Left ventricle myocardium inferior (tissue), 1 donor: ENCODE measurements at regions not wholly inside any gene's neighbourhood (a gene's known extent, or its start where the extent isn't known, plus 50 kb on each side); places are given as distances from the start of the nearest gene placed in this dataset.

Source experiments
- DNase-seq: peaks from one replicate; pipeline ENCODE4 v3.0.0-alpha.2; 2020
- H3K27ac ChIP-seq: fragments of 200-600 bp; replicated peaks from 2 replicates; pipeline ENCODE4 v1.8.0; 2021
- H3K27me3 ChIP-seq: fragments of 200-600 bp; 2 replicates; pipeline ENCODE4 v1.8.0; 2021; ENCODE audit warnings: low read depth
- H3K36me3 ChIP-seq: fragments of 200-600 bp; 2 replicates; pipeline ENCODE4 v1.8.0; 2021
- H3K4me1 ChIP-seq: fragments of 200-600 bp; 2 replicates; pipeline ENCODE4 v1.8.0; 2021
- H3K4me3 ChIP-seq: fragments of 200-600 bp; 2 replicates; pipeline ENCODE4 v1.8.0; 2021; ENCODE audit warnings: mild to moderate bottlenecking, moderate library complexity
- H3K9me3 ChIP-seq: fragments of 200-600 bp; replicated peaks from 2 replicates; pipeline ENCODE4 v1.8.0; 2021
- intact Hi-C: fragments of 100-400 bp; cut with micrococcal nuclease; formaldehyde crosslinking; loops from one replicate; pipeline ENCODE4 v1.11.0; 2022
- TF ChIP-seq, protein P1 (sequence below): fragments of 200-600 bp; IDR thresholded peaks from 2 replicates; pipeline ENCODE4 v1.8.0; 2021; ENCODE audit warnings: antibody characterized with exemption, mild to moderate bottlenecking, borderline replicate concordance
- donor health status: DM: no; HTN: yes; CAD: no; lungs with severe emphysema.

DNA sequence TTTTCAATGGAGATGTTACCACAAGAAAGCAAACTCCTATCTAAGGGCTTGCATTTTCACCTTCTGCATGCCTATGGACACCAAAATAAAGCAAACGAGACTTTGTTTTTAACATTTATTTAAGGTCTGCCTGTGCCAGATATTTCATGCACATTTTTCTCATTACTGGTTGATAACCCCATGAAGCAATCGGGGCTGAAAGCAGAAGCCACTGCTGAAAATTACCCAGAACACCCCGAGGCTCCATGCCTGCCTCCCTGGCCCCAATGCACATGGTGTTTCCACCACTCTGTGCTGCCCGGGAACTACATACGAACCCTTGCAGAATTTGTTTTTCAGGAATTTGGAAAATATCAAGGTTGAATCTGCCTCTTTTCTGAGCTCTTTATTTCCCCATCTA is 240.1 kb downstream of the NR2F1-AS1 start:
- TF ChIP-seq, protein P1, sequence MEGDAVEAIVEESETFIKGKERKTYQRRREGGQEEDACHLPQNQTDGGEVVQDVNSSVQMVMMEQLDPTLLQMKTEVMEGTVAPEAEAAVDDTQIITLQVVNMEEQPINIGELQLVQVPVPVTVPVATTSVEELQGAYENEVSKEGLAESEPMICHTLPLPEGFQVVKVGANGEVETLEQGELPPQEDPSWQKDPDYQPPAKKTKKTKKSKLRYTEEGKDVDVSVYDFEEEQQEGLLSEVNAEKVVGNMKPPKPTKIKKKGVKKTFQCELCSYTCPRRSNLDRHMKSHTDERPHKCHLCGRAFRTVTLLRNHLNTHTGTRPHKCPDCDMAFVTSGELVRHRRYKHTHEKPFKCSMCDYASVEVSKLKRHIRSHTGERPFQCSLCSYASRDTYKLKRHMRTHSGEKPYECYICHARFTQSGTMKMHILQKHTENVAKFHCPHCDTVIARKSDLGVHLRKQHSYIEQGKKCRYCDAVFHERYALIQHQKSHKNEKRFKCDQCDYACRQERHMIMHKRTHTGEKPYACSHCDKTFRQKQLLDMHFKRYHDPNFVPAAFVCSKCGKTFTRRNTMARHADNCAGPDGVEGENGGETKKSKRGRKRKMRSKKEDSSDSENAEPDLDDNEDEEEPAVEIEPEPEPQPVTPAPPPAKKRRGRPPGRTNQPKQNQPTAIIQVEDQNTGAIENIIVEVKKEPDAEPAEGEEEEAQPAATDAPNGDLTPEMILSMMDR, result no peak
- Histone ChIP-seq H3K27me3 (no peaks in the 10 kb centered on the region), H3K36me3 (no peaks in the 10 kb centered on the region), H3K9me3 (peaks cover 3% of the 10 kb centered on the region), H3K4me1 (no peaks in the 10 kb centered on the region), H3K4me3 (no peak overlapping the region), H3K27ac (no peak overlapping the region)
- DNase-seq, result no peak
- intact Hi-C loops, result no loop called here

GRCh38 chr5:93337138-93337537 is 243.9 kb downstream of the NR2F1-AS1 start:
- intact Hi-C loops, result no loop called here
- no peak overlapping the region for H3K4me3 ChIP-seq

GRCh38 chr5:93336330-93337110 is 244.5 kb downstream of the NR2F1-AS1 start:
- H3K36me3 ChIP-seq, result no peaks in the 10 kb centered on the region
- TF ChIP-seq, protein P1, result no peak
- intact Hi-C loops, result no loop called here
- H3K4me3 ChIP-seq, result no peak overlapping the region
- no peaks in the 10 kb centered on the region for H3K27me3 ChIP-seq
- H3K4me1 ChIP-seq, result peaks cover 8% of the 10 kb centered on the region
- DNase-seq, result no peak
- H3K27ac ChIP-seq, result no peak overlapping the region
- peaks cover 3% of the 10 kb centered on the region for H3K9me3 ChIP-seq

More at GRCh38 chr5:93337138-93337537, 243.9 kb downstream of the NR2F1-AS1 start:
- peaks cover 2% of the 10 kb centered on the region for H3K4me1 ChIP-seq
- no peaks in the 10 kb centered on the region for H3K36me3 ChIP-seq
- TF ChIP-seq, protein P1, result no peak
- peaks cover 3% of the 10 kb centered on the region for H3K9me3 ChIP-seq
- no peak for DNase-seq
- H3K27ac ChIP-seq, result no peak overlapping the region
- no peaks in the 10 kb centered on the region for H3K27me3 ChIP-seq

- intact Hi-C loops, result no loop called here
- TF ChIP-seq, protein P1, result no peak
- Histone ChIP-seq H3K27ac (peak overlapping the region; percentile 20), H3K4me3 (no peak overlapping the region), H3K4me1 (peaks cover 23% of the 10 kb centered on the region), H3K36me3 (no peaks in the 10 kb centered on the region), H3K9me3 (no peaks in the 10 kb centered on the region), H3K27me3 (no peaks in the 10 kb centered on the region)
- DNase-seq, result no peak
These were observed 249.2 kb downstream of the NR2F1-AS1 start for GRCh38 chr5:93331863-93332262.

DNA sequence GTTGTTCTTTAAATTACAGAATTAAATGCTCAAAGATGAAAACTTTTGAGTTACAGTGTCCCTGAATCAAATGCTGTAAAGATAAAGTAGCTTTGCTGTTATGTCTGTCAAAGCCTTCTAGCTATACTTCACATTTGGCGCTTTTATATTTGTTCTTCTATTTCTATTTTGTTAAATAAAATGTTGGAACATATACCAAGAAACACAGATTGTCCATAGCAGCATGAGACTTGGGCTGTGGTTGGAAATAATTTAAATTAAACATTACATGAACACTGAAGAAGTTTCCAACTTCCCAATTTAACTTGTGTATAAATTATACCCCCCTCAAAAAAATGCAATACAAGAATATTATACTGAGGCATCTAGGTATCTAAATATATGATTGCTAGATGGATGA is 249.8 kb downstream of the NR2F1-AS1 start:
- no peak for DNase-seq
- Histone ChIP-seq H3K36me3 (no peaks in the 10 kb centered on the region), H3K4me3 (no peak overlapping the region), H3K27ac (no peak overlapping the region), H3K9me3 (no peaks in the 10 kb centered on the region), H3K4me1 (peaks cover 23% of the 10 kb centered on the region), H3K27me3 (no peaks in the 10 kb centered on the region)
- intact Hi-C loops, result no loop called here
- TF ChIP-seq, protein P1, result no peak
